ENCODE measurements at regions not wholly inside any gene's neighbourhood (a gene's known extent, or its start where the extent isn't known, plus 50 kb on each side); places are given as distances from the start of the nearest gene placed in this dataset.

DNA sequence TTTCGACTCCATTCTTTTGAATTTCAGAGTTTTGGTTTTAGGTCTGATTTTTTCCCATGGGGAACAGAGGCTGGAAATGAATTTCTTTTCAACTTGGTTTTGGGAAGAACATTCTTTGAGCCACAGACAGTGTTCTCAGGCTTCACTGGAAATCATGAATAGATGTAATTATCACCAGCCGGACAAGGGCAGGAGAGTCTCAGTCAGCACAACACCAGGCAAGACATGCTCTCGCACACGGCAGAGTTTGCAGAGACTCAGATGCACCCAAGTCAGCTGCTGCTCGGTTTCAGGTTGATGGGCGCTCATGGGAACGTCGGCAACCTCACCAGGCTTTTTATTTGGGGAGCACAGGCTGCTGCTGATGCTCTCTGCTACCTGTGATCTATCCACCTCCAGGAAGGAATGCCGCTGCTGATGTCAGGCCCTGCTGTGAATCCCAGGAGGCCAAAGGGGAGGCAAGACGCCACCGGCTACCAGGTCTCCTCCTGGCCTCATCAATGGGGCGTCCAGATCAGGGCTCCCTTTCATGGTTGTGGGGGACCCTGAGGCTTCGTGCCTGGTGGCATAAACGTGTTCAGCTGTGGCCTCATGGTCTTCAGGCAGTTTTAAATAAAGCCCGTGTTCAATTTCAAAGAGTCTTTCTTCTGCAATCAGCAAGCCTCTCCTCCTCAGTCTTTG is 332.3 kb upstream of the IRX4 start:
- H3K27ac Mint-ChIP-seq = no peak overlapping the region
- no peaks in the 10 kb centered on the region for H3K36me3 Mint-ChIP-seq
- peaks cover 5% of the 10 kb centered on the region for H3K27me3 Mint-ChIP-seq
- H3K4me3 Mint-ChIP-seq = no peak overlapping the region
- H3K9me3 Mint-ChIP-seq (ENCODE audit: low read depth) = peaks cover 8% of the 10 kb centered on the region
- no peaks in the 10 kb centered on the region for H3K4me1 Mint-ChIP-seq (ENCODE audit: low read depth)

DNA sequence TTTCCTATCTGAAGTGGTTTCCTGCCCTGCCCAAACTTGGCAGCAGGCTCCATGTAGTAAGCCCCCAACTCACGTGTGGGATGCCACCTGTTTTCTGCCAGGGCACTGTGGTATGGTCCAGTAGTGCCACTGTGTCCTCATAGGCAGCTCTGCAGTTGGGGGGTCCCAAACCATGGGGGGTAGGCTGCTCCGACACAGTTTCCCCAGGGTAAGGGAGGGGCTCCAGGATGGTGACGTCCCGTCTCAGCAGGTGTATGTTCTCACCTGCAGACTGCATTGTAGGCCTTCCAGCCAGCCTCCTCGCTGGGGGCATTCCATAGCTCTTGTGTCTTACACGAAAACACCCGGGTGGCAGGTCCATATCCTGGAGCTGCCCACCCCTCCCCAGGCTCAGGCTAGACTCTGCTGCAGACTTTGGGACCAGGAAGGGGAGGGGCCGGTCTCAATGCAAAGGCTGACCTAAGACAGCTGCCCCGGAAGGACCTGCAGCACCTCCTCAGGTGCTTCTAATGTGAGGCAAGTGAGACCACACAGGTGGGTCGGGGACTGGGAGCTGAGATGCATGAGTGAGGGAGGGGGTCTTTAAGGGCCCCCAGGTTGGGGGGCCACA is 330.5 kb upstream of the IRX4 start:
- Mint-ChIP-seq H3K9me3 (ENCODE audit: low read depth) (no peaks in the 10 kb centered on the region), H3K27ac (no peak overlapping the region), H3K27me3 (peaks cover 4% of the 10 kb centered on the region), H3K4me3 (no peak overlapping the region), H3K36me3 (no peaks in the 10 kb centered on the region), H3K4me1 (ENCODE audit: low read depth) (no peaks in the 10 kb centered on the region)

DNA sequence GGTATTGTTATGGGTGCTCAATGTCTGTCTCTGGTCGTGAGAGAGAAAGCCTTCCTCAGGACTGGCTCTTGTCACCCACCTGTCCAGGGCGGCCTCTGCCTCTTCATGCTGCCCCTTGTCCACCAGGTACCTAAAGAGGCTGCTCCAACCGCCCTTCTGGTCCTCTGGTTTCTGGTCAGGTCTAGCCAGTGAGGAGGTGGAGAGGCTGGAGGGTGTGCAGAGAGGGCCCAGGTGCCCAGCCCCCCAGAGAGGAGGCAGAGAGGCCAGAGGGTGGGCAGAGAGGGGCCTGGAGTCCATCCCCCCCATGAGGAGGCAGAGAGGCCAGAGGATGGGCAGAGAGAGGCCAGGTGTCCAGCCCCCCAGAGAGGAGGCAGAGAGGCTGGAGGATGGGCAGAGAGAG is 329.8 kb upstream of the IRX4 start:
- no peaks in the 10 kb centered on the region for H3K4me1 Mint-ChIP-seq (ENCODE audit: low read depth)

DNA sequence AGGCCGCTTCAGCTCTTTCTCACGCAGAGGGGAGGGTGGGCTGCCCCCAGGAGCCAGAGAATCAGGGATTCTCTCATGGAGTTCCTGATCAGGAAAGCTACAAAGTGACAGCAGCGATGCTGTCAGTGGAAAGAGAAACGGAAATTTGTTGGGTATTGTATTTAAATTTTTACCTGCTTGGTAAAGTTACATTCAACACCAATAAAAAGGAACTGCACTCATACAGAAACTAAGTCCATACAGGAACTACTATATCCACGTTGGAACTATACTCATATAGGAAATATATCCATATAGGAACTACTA is 325.5 kb upstream of the IRX4 start:
- Mint-ChIP-seq H3K27me3 (peaks cover 12% of the 10 kb centered on the region), H3K27ac (no peak overlapping the region), H3K9me3 (ENCODE audit: low read depth) (no peaks in the 10 kb centered on the region)

More for the DNA sequence above, 329.8 kb upstream of the IRX4 start:
- Mint-ChIP-seq H3K27me3 (peaks cover 4% of the 10 kb centered on the region), H3K4me3 (no peak overlapping the region), H3K9me3 (ENCODE audit: low read depth) (no peaks in the 10 kb centered on the region), H3K27ac (no peak overlapping the region), H3K36me3 (no peaks in the 10 kb centered on the region)

DNA sequence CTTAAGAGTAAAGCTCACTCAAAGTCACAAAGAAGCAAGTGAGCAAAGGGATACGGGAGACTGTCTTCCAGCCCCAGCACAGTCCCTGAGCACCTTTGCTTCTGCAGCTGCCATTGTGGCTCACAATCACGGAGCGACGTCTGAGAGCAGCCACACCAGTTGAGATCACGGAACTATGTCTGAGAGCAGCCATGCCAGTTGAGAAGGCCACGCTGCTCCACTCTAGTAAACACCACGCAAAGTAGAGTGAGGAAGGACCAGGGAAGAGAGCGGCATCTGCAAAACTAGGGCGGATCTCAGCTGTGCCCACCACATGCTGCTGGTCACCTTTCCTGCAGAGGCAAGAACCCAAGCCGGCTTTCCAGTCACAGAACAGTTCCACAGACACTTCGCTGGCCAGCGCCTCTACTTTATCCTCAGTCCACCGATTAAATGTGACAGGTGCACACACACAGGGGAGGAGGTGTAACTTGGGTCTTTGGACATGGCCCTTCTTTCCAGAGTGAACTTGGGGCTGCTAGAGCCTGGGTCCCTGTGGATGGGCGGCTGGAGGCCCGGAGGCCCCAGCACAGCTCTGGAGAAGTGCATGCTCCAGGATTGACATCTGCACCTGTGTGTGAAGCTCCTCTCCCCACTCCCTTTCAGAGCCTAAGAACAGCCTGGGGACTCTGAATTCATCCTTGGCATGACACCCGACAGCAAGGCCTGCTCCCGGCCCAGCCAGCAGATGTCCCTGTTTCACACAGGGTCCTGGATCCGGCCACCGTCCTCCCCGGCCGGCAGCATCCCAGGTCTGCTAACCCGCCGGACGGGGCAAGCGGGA is 324.9 kb upstream of the IRX4 start:
- Mint-ChIP-seq H3K4me1 (ENCODE audit: low read depth) (no peaks in the 10 kb centered on the region), H3K4me3 (no peak overlapping the region), H3K27me3 (peaks cover 12% of the 10 kb centered on the region), H3K36me3 (no peaks in the 10 kb centered on the region), H3K9me3 (ENCODE audit: low read depth) (no peaks in the 10 kb centered on the region), H3K27ac (no peak overlapping the region)

More for the DNA sequence above, 325.5 kb upstream of the IRX4 start:
- Mint-ChIP-seq H3K4me3 (no peak overlapping the region), H3K36me3 (no peaks in the 10 kb centered on the region), H3K4me1 (ENCODE audit: low read depth) (no peaks in the 10 kb centered on the region)

DNA sequence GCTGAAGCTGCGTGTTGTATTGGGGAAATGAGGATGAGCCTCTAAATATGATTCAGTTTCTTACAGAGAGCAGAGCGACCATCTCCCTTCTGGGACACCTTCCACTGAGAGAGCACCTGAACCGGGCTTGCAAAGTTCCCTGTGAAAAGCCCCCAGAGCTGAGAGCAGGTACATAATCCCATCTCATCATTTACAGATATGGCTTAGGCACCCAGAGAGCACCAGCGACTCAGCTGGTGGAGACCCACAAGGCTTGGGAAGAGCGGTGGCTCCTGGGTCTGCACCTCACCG is 324.3 kb upstream of the IRX4 start:
- Mint-ChIP-seq H3K27me3 (peaks cover 12% of the 10 kb centered on the region), H3K27ac (no peak overlapping the region), H3K9me3 (ENCODE audit: low read depth) (no peaks in the 10 kb centered on the region), H3K36me3 (no peaks in the 10 kb centered on the region), H3K4me1 (ENCODE audit: low read depth) (no peaks in the 10 kb centered on the region), H3K4me3 (no peak overlapping the region)

DNA sequence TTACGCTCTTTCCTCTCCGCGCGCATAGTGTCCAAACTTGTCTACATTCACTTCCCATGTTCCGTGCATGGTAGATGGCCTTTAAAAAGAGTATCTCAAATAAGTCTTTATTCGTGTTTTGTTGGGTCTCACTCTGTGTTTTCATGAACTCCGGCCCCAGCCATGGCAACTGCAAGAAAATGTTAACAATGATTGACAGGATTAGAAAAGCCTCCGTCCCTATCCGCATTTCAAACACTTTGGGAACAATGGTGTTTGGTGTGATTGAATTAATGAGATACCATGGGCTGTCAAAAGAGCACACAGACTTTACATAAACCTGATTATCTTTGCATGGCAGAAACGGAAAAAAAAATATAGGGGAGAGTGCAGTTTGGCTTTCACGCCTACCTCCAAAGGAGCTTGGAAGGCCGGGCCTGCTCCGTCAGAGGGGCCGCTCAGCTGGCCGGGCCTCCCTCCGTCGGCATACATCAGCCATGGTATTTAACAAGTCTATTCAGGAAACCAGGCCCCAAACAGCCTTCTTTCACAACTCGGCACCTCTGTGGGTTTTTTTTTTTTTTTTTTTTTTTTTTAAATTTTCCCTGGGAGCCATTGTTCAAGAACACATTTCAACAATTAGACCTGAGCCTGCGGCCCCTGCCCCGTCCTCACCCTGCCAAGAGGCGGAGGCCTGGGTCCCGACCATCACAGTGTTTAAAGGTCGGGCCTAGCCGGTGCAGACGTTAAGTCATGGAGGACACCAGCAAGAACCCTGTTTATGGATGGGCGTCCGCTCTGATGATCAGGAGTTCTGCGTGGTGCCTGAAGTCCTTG is 323.8 kb upstream of the IRX4 start:
- Mint-ChIP-seq H3K4me3 (no peak overlapping the region), H3K27me3 (peaks cover 12% of the 10 kb centered on the region), H3K36me3 (no peaks in the 10 kb centered on the region), H3K9me3 (ENCODE audit: low read depth) (no peaks in the 10 kb centered on the region), H3K4me1 (ENCODE audit: low read depth) (no peaks in the 10 kb centered on the region), H3K27ac (no peak overlapping the region)

DNA sequence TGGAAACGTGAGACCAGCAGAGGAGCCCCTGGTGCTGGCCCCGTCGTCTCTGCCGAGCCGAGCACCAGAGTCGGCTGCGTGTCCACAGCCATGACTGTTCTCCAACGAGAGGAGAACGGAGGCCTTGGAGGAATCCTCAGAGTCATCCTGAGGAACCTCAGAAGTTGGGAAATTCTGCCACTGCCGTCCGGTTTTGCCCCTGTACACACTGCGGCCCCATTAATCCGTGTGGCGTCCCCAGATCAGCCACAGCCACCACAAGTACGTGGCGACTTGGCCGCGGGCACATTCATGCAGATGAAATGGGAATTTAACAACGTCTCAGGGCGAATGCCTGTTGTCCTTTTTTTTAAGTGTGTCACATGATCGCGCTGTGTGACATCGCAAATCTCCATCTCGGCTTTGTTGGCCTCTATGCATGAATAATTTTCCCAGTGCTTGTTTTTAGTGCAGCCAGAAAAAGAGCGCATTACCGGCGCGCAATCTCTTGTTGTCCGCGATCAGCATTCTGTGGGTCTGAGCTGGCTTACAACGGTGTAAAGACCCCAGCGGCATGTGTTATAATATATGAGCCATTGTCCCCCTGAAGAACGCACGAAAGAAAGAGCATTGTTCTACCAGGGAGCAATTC is 323.0 kb upstream of the IRX4 start:
- Mint-ChIP-seq H3K4me3 (no peak overlapping the region), H3K9me3 (ENCODE audit: low read depth) (no peaks in the 10 kb centered on the region), H3K27me3 (peaks cover 12% of the 10 kb centered on the region), H3K36me3 (no peaks in the 10 kb centered on the region), H3K4me1 (ENCODE audit: low read depth) (no peaks in the 10 kb centered on the region), H3K27ac (no peak overlapping the region)

DNA sequence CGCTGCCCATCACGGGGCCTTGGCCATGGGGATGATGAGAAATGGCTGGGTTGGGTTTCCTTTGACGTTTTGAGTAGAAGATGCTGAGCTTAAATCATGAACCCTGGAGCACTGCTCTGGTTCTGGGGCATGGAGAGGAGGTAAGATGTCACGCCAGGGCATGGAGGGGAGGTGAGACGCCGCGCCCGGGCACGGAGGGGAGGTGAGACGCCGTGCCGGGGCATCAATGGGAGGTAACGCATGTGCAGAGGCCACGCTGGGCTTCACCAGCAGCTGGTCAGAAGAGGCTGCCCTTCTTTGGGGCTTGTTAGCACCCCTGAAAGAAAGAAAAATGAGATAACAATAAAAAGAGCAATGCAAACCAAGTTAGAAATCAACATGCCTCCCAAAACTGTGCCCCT is 322.5 kb upstream of the IRX4 start:
- no peak overlapping the region for H3K4me3 Mint-ChIP-seq
- no peaks in the 10 kb centered on the region for H3K4me1 Mint-ChIP-seq (ENCODE audit: low read depth)
- peaks cover 12% of the 10 kb centered on the region for H3K27me3 Mint-ChIP-seq
- no peaks in the 10 kb centered on the region for H3K36me3 Mint-ChIP-seq
- H3K27ac Mint-ChIP-seq = no peak overlapping the region
- no peaks in the 10 kb centered on the region for H3K9me3 Mint-ChIP-seq (ENCODE audit: low read depth)

DNA sequence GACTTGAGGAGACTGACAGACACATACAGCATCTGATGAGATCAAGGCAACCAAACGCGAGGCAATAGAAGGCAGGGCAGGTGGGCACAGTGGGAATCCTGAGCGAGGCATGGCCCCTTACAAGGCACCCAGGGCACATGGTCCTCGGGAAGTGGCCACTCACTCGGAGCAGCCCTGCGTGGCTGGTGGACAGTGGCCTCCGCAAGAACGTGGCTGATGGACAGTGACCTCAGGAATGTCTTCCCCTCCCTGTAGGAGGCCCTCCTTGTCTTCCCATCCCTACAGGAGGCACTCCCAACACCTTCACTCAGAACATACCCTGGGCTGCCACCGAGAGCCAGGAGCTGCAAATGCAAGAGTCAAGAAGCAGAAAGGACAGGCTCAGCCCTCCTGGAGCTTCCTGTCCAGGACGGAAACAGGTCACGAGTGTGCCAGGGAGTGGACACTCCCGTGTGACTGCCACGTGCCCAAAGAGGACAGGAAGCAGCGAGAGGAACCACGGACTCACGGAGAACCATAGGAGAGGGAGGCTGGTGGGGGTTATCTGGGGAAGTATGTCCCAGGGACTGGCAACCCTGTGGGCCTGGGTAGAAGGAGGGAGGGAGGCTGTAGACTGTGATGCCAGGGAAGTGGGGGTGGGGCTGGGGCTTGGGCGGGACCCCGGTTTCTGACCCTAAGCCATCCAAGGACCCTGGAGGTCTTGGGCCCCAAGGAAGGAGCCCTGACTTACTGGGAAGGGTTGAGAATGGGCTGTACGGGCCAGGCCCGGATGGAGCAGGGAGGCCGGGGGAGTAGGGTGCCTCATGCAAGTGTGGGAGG is 321.9 kb upstream of the IRX4 start:
- Mint-ChIP-seq H3K9me3 (ENCODE audit: low read depth) (no peaks in the 10 kb centered on the region), H3K4me3 (no peak overlapping the region), H3K4me1 (ENCODE audit: low read depth) (no peaks in the 10 kb centered on the region), H3K27ac (no peak overlapping the region), H3K27me3 (peaks cover 12% of the 10 kb centered on the region), H3K36me3 (no peaks in the 10 kb centered on the region)

DNA sequence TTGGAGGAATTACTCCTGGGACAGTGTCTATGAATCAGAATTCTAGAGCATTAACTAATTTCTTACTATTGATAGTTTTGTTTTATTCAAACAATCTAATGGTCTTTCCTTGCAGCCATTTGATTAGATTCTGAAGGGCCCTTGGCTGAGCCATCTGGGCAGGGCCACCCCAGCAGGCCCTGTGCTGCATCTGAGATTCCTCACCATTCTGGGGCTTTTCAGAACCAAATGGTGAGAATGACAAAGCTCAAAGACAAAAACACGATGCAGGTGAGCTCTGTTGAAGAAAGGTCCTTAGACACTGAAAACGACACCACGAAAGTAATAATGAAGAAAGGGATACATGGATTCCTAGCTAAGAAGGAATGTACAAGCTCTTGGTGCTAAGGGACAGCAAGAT is 321.0 kb upstream of the IRX4 start:
- Mint-ChIP-seq H3K4me3 (no peak overlapping the region), H3K27me3 (peaks cover 10% of the 10 kb centered on the region), H3K9me3 (ENCODE audit: low read depth) (no peaks in the 10 kb centered on the region), H3K27ac (no peak overlapping the region), H3K36me3 (no peaks in the 10 kb centered on the region), H3K4me1 (ENCODE audit: low read depth) (no peaks in the 10 kb centered on the region)

DNA sequence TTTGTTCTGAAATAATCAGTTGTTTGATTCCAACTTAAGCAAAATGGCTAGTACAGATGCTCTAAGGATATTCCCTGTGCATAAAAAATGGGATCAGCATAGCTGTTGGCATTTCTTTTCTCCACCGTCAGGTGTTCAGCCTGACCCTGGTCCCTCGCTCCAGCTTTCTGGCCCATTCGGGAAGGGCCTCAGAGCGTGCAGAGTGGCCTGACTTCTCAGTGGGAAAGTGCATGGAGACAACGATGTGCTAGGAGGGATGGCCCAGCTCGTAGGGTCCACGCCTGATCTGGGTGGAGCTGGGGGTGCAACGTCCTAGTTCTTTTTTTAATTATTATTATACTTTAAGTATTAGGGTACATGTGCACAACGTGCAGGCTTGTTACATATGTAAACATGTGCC is 319.1 kb upstream of the IRX4 start:
- H3K36me3 Mint-ChIP-seq = no peaks in the 10 kb centered on the region
- H3K27ac Mint-ChIP-seq = no peak overlapping the region
- no peaks in the 10 kb centered on the region for H3K9me3 Mint-ChIP-seq (ENCODE audit: low read depth)
- no peak overlapping the region for H3K4me3 Mint-ChIP-seq
- H3K4me1 Mint-ChIP-seq (ENCODE audit: low read depth) = no peaks in the 10 kb centered on the region
- H3K27me3 Mint-ChIP-seq = peaks cover 5% of the 10 kb centered on the region

DNA sequence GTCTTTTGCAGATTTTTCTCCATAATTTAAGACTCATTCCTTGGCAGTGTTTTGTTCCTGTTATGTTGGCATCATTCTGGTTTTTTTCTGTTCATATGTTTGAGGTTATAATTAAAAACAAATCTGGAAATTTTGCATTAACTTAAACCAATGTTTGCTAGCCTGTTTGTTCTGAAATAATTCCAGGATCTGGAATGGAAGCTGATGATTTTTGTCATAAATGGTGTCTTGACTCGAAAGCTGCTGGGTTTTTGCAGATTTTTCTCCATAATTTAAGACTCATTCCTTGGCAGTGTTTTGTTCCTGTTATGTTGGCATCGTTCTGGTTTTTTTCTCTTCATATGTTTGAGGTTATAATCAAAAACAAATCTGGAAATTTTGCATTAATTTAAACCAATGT is 318.7 kb upstream of the IRX4 start:
- Mint-ChIP-seq H3K4me3 (no peak overlapping the region), H3K27ac (no peak overlapping the region), H3K9me3 (ENCODE audit: low read depth) (no peaks in the 10 kb centered on the region), H3K27me3 (peaks cover 5% of the 10 kb centered on the region), H3K36me3 (no peaks in the 10 kb centered on the region), H3K4me1 (ENCODE audit: low read depth) (no peaks in the 10 kb centered on the region)

DNA sequence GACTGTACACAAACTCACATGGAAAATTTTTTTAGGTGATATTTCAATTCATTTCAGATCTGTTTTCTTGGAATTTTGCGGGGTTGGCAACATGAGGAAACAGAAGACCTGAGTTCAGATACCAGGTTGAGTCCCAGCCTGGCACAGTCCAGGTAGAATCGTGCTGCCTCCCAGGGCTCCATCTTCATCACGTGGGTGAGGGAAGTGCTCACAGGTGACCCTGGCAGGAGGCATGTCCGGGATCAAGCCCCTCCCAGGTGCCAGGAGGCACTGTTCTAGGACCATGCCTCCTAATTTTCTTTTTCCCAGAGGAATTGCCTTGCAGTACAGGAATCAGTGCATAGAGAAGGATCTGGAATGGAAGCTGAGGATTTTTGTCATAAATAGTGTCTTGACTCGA is 318.3 kb upstream of the IRX4 start:
- Mint-ChIP-seq H3K9me3 (ENCODE audit: low read depth) (no peaks in the 10 kb centered on the region), H3K36me3 (no peaks in the 10 kb centered on the region), H3K4me1 (ENCODE audit: low read depth) (no peaks in the 10 kb centered on the region), H3K27ac (no peak overlapping the region), H3K4me3 (no peak overlapping the region), H3K27me3 (peaks cover 2% of the 10 kb centered on the region)
